ENCODE measurements at regions not wholly inside any gene's neighbourhood (a gene's known extent, or its start where the extent isn't known, plus 50 kb on each side); places are given as distances from the start of the nearest gene placed in this dataset.

GRCh38 chr5:173517648-173518047, 98.8 kb downstream of the BOD1 start:
- H3K79me2 ChIP-seq (ENCODE audit: insufficient read depth, low read length), result no peaks in the 10 kb centered on the region
- intact Hi-C loops (cut with micrococcal nuclease), result no loop called here
- H2AFZ ChIP-seq (ENCODE audit: low read depth, low read length, poor library complexity, severe bottlenecking), result no peak overlapping the region
- TF ChIP-seq ATF3 (IDR thresholded peaks at IDR 0.05) (no peak), CEBPB (IDR thresholded peaks at IDR 0.05; ENCODE audit: low read depth) (no peak)
- CTCF ChIA-PET, result no interaction called here
- BruUV-seq (replicated peaks), result no TSS peak
- ATAC-seq (no peak), DNase-seq (ENCODE audit: low read depth, low spot score) (no peak)
- H3K27ac ChIP-seq (ENCODE audit: low read depth, low read length), result no peak overlapping the region
- H3K9me2 ChIP-seq (ENCODE audit: insufficient read depth), result no peaks in the 10 kb centered on the region
- H4K20me1 ChIP-seq (ENCODE audit: insufficient read depth), result no peaks in the 10 kb centered on the region
- H3K4me2 ChIP-seq (ENCODE audit: low read length), result no peak overlapping the region
- no peaks in the 10 kb centered on the region for H3K9me3 ChIP-seq (ENCODE audit: control insufficient read depth in 1 of 2, insufficient read depth in 1 of 2, low read depth in 1 of 2, low read length in 2 of 2)
- no peaks in the 10 kb centered on the region for H3K27me3 ChIP-seq (ENCODE audit: insufficient read depth, low read length)
- peaks cover 0 to 6% of the 10 kb centered on the region in 2 experiments; a peak in 1 of 4 replicates for H3K4me1 ChIP-seq (ENCODE audit: control insufficient read depth in 1 of 2, insufficient read depth in 2 of 2, low read length in 2 of 2)
- no peaks in the 10 kb centered on the region for H3K36me3 ChIP-seq (ENCODE audit: control insufficient read depth in 1 of 2, insufficient read depth in 2 of 2, low read length in 2 of 2)
- RAD21 ChIA-PET (ENCODE audit: low non-redundant PET in 1 of 2, low total read pairs in 2 of 2, uncharacterized antibody in 2 of 2, unreplicated experiment in 2 of 2), result no interaction called here
- H3K9ac ChIP-seq (ENCODE audit: low read length), result no peak overlapping the region
- POLR2A ChIA-PET, result no interaction called here
- no peak overlapping the region for H3K4me3 ChIP-seq (replicated peaks in 1 of 2; ENCODE audit: low read depth in 1 of 2, low read length in 2 of 2)

GRCh38 chr5:173515526-173515925, 100.9 kb downstream of the BOD1 start:
- no peak for ATAC-seq
- no peaks in the 10 kb centered on the region for H4K20me1 ChIP-seq (ENCODE audit: insufficient read depth)
- no peaks in the 10 kb centered on the region for H3K27me3 ChIP-seq (ENCODE audit: insufficient read depth, low read length)
- peaks cover 0 to 6% of the 10 kb centered on the region in 2 experiments; a peak in 1 of 4 replicates for H3K4me1 ChIP-seq (ENCODE audit: control insufficient read depth in 1 of 2, insufficient read depth in 2 of 2, low read length in 2 of 2)
- no peak overlapping the region for H3K4me3 ChIP-seq (replicated peaks in 1 of 2; ENCODE audit: low read depth in 1 of 2, low read length in 2 of 2)
- no peaks in the 10 kb centered on the region for H3K9me2 ChIP-seq (ENCODE audit: insufficient read depth)
- no peaks in the 10 kb centered on the region for H3K79me2 ChIP-seq (ENCODE audit: insufficient read depth, low read length)
- ChIA-PET RAD21 (ENCODE audit: low non-redundant PET in 1 of 2, low total read pairs in 2 of 2, uncharacterized antibody in 2 of 2, unreplicated experiment in 2 of 2) (no interaction called here), CTCF (no interaction called here), POLR2A (no interaction called here)
- H3K27ac ChIP-seq (ENCODE audit: low read depth, low read length), result no peak overlapping the region
- intact Hi-C loops (cut with micrococcal nuclease), result no loop called here
- BruUV-seq (replicated peaks), result no TSS peak
- TF ChIP-seq SP1 (IDR thresholded peaks at IDR 0.05; ENCODE audit: low read depth) (no peak), SRF (IDR thresholded peaks at IDR 0.05; ENCODE audit: low read depth) (no peak), JUND (IDR thresholded peaks at IDR 0.05) (no peak), EGR1 (IDR thresholded peaks at IDR 0.05; ENCODE audit: low read depth) (no peak)
- H3K36me3 ChIP-seq (ENCODE audit: control insufficient read depth in 1 of 2, insufficient read depth in 2 of 2, low read length in 2 of 2), result no peaks in the 10 kb centered on the region
- no peak for DNase-seq (ENCODE audit: low read depth, low spot score)
- H2AFZ ChIP-seq (ENCODE audit: low read depth, low read length, poor library complexity, severe bottlenecking), result no peak overlapping the region
- H3K9me3 ChIP-seq (ENCODE audit: control insufficient read depth in 1 of 2, insufficient read depth in 1 of 2, low read depth in 1 of 2, low read length in 2 of 2), result no peaks in the 10 kb centered on the region
- no peak overlapping the region for H3K4me2 ChIP-seq (ENCODE audit: low read length)
- H3K9ac ChIP-seq (ENCODE audit: low read length), result no peak overlapping the region

Data from HCT116 (cell line).